Ramos (cell line): ENCODE measurements at regions not wholly inside any gene's neighbourhood (a gene's known extent, or its start where the extent isn't known, plus 50 kb on each side); places are given as distances from the start of the nearest gene placed in this dataset.

Experiments used
- in situ Hi-C: fragments of 300-500 bp; cut with MboI; formaldehyde crosslinking; loops from one replicate; pipeline ENCODE4 v1.14.3; 2022; ENCODE audit warnings: low sequenced_read_pairs; ENCODE audit not compliant: unreplicated experiment

GRCh38 chr16:51434567-51435198 lies 283.6 kb upstream of the SALL1 start:
- in situ Hi-C loops = no loop called here

GRCh38 chr16:51433599-51433998 lies 282.5 kb upstream of the SALL1 start:
- in situ Hi-C loops = no loop called here

- in situ Hi-C loops = no loop called here
These were observed 280.6 kb upstream of the SALL1 start for GRCh38 chr16:51431517-51432241.

GRCh38 chr16:51430716-51431369 lies 279.8 kb upstream of the SALL1 start:
- in situ Hi-C loops = no loop called here

- in situ Hi-C loops = no loop called here
These were observed 278.0 kb upstream of the SALL1 start for GRCh38 chr16:51429041-51429440.

GRCh38 chr16:51427085-51427484 lies 276.0 kb upstream of the SALL1 start:
- in situ Hi-C loops = no loop called here

GRCh38 chr16:51426276-51426675 lies 275.2 kb upstream of the SALL1 start:
- in situ Hi-C loops = no loop called here

GRCh38 chr16:51420247-51420646 lies 269.2 kb upstream of the SALL1 start:
- in situ Hi-C loops = no loop called here

GRCh38 chr16:51419768-51420167 lies 268.7 kb upstream of the SALL1 start:
- in situ Hi-C loops = no loop called here

- in situ Hi-C loops = no loop called here
These were observed 267.2 kb upstream of the SALL1 start for GRCh38 chr16:51418258-51418657.

GRCh38 chr16:51416926-51417325 lies 265.9 kb upstream of the SALL1 start:
- in situ Hi-C loops = no loop called here

- in situ Hi-C loops = no loop called here
These were observed 259.1 kb upstream of the SALL1 start for GRCh38 chr16:51410125-51410524.

GRCh38 chr16:51409001-51409675 lies 258.1 kb upstream of the SALL1 start:
- in situ Hi-C loops = no loop called here

GRCh38 chr16:51408357-51408756 lies 257.3 kb upstream of the SALL1 start:
- in situ Hi-C loops = no loop called here

GRCh38 chr16:51407921-51408320 lies 256.9 kb upstream of the SALL1 start:
- in situ Hi-C loops = no loop called here

- in situ Hi-C loops = no loop called here
These were observed 256.1 kb upstream of the SALL1 start for GRCh38 chr16:51407199-51407598.

- in situ Hi-C loops = no loop called here
These were observed 254.3 kb upstream of the SALL1 start for GRCh38 chr16:51405361-51405760.

- in situ Hi-C loops = no loop called here
These were observed 253.3 kb upstream of the SALL1 start for GRCh38 chr16:51404386-51404785.

GRCh38 chr16:51402785-51403184 lies 251.7 kb upstream of the SALL1 start:
- in situ Hi-C loops = no loop called here

- in situ Hi-C loops = no loop called here
These were observed 251.2 kb upstream of the SALL1 start for GRCh38 chr16:51402298-51402697.

- in situ Hi-C loops = no loop called here
These were observed 250.6 kb upstream of the SALL1 start for GRCh38 chr16:51401673-51402072.
